ENCODE measurements at regions not wholly inside any gene's neighbourhood (a gene's known extent, or its start where the extent isn't known, plus 50 kb on each side); places are given as distances from the start of the nearest gene placed in this dataset.

GRCh38 chr6:14787250-14787649 lies 458.6 kb upstream of the JARID2 start:
- TF ChIP-seq, protein P1, sequence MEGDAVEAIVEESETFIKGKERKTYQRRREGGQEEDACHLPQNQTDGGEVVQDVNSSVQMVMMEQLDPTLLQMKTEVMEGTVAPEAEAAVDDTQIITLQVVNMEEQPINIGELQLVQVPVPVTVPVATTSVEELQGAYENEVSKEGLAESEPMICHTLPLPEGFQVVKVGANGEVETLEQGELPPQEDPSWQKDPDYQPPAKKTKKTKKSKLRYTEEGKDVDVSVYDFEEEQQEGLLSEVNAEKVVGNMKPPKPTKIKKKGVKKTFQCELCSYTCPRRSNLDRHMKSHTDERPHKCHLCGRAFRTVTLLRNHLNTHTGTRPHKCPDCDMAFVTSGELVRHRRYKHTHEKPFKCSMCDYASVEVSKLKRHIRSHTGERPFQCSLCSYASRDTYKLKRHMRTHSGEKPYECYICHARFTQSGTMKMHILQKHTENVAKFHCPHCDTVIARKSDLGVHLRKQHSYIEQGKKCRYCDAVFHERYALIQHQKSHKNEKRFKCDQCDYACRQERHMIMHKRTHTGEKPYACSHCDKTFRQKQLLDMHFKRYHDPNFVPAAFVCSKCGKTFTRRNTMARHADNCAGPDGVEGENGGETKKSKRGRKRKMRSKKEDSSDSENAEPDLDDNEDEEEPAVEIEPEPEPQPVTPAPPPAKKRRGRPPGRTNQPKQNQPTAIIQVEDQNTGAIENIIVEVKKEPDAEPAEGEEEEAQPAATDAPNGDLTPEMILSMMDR (IDR thresholded peaks at IDR 0.05): no peak
- TF ChIP-seq EP300 (IDR thresholded peaks at IDR 0.05) (no peak), POLR2A (IDR thresholded peaks at IDR 0.05) (no peak), POLR2AphosphoS5 (IDR thresholded peaks at IDR 0.05) (no peak)
